ENCODE measurements at regions not wholly inside any gene's neighbourhood (a gene's known extent, or its start where the extent isn't known, plus 50 kb on each side); places are given as distances from the start of the nearest gene placed in this dataset.

- DNase-seq (ENCODE audit: low read depth in 2 of 2), result no peak
- TF ChIP-seq CTCF (IDR thresholded peaks at IDR 0.05; ENCODE audit: low read depth, low read length), result no peak
- H3K4me3 ChIP-seq (replicated peaks in 1 of 2; ENCODE audit: low read depth in 2 of 2, low read length in 2 of 2), result no peak overlapping the region
These were observed 302.4 kb upstream of the EMCN start for GRCh38 chr4:100820249-100820648.

DNA sequence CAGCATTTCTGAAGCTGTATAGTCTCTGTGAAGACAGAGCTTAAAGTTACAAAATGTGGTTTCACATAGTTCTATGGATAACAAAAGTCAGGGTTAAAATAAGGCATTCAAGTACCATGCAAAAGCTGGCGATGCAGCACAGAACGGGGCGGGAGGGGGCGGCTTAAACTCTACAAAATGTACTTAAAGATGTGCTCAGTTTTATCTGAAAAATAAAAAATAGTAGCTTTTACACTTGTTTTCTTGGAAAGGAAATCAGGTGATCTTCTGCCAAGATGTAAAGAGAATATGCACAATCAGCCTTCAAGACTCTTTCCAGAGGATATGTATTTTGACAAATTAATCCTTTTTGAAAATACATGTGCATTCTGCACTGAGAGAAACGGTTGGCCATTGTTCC lies 301.7 kb upstream of the EMCN start:
- TF ChIP-seq CTCF (IDR thresholded peaks at IDR 0.05; ENCODE audit: low read depth, low read length), result no peak
- DNase-seq (ENCODE audit: low read depth in 2 of 2), result no peak
- no peak overlapping the region for H3K4me3 ChIP-seq (replicated peaks in 1 of 2; ENCODE audit: low read depth in 2 of 2, low read length in 2 of 2)

DNA sequence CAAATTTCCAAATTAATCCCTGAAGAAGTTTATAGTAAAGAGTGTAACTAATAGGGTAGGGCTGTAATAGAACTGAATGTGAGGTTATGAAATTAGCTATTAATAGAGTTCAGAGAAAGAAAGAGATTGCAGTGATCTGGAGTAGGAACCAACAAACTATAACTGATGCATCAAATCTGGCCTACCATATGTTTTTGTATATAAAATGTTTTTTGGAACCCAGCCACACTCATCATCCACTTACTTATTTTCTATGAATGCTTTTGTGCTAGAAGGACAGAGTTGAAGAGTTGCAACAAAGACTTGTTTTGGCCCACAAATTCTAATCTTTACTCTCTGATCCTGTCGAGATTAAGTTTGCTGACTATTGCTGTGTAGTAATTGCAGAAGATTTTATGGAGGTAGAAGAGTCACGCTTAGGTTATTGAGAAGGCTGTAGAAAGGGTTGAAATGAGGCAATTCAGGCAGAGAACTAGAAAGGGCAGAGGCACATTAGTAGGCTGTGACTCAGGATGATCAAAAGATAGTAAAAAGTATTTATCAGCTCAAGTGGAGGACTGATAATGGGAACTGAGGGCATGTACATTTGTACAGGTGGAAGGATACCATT lies 298.7 kb upstream of the EMCN start:
- no peak overlapping the region for H3K4me3 ChIP-seq (replicated peaks in 1 of 2; ENCODE audit: low read depth in 2 of 2, low read length in 2 of 2)
- DNase-seq (ENCODE audit: low read depth in 2 of 2), result no peak
- TF ChIP-seq CTCF (IDR thresholded peaks at IDR 0.05; ENCODE audit: low read depth, low read length), result no peak

DNA sequence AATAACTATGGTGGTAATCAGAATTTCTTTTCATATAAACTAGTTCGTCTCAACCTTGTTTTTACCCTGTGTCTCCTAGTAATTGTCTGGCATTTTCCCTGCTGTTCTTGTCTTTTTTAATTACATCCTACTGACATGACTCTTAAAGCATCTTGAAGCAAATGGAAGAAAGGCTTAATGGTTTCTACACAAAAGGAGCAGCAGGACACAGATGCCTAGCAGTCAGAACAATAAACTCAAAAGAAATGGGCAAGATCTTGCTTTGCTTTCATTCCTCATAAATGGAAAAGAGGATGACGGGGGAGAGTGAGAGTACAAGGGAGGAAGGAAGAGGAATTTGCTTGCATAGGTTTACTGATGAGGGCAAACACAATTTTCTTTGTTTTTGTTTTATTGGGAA lies 293.2 kb upstream of the EMCN start:
- no peak for TF ChIP-seq CTCF (IDR thresholded peaks at IDR 0.05; ENCODE audit: low read depth, low read length)
- H3K4me3 ChIP-seq (replicated peaks in 1 of 2; ENCODE audit: low read depth in 2 of 2, low read length in 2 of 2), result no peak overlapping the region
- DNase-seq (ENCODE audit: low read depth in 2 of 2), result no peak

- DNase-seq (ENCODE audit: low read depth in 2 of 2), result no peak
- H3K4me3 ChIP-seq (replicated peaks in 1 of 2; ENCODE audit: low read depth in 2 of 2, low read length in 2 of 2), result no peak overlapping the region
- TF ChIP-seq CTCF (IDR thresholded peaks at IDR 0.05; ENCODE audit: low read depth, low read length), result no peak
These were observed 291.7 kb upstream of the EMCN start for GRCh38 chr4:100809506-100809905.

- DNase-seq (ENCODE audit: low read depth in 2 of 2), result no peak
- no peak overlapping the region for H3K4me3 ChIP-seq (replicated peaks in 1 of 2; ENCODE audit: low read depth in 2 of 2, low read length in 2 of 2)
- no peak for TF ChIP-seq CTCF (IDR thresholded peaks at IDR 0.05; ENCODE audit: low read depth, low read length)
These were observed 289.2 kb upstream of the EMCN start for GRCh38 chr4:100806988-100807387.

DNA sequence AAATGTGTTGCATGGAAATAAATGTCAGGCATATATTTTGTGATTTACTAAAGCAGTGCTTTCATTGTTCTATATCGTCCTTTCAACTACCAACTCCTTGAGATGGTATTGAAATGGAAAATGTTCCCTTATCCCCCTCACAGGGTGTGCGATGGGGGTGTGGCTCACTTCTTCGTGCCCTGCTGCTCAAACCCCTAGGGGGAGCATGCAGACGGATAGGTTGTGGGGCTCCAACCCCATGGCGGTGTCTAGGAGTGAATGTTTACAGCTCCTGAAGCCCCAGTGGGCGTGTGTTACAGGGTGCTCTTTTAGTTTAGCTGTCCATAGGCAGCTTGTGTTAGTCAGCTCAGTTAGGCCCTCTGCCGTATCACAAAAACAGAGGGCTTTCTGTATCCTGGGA lies 287.7 kb upstream of the EMCN start:
- no peak overlapping the region for H3K4me3 ChIP-seq (replicated peaks in 1 of 2; ENCODE audit: low read depth in 2 of 2, low read length in 2 of 2)
- TF ChIP-seq CTCF (IDR thresholded peaks at IDR 0.05; ENCODE audit: low read depth, low read length), result no peak
- DNase-seq (ENCODE audit: low read depth in 2 of 2), result no peak

Data from cardiac fibroblast (primary cell).